NCI-H774 (cell line): ENCODE measurements at regions not wholly inside any gene's neighbourhood (a gene's known extent, or its start where the extent isn't known, plus 50 kb on each side); places are given as distances from the start of the nearest gene placed in this dataset.

Source experiments
- DNase-seq: peaks from one replicate; lab custom pipeline; 2025; lab: John Stamatoyannopoulos, UW

DNA sequence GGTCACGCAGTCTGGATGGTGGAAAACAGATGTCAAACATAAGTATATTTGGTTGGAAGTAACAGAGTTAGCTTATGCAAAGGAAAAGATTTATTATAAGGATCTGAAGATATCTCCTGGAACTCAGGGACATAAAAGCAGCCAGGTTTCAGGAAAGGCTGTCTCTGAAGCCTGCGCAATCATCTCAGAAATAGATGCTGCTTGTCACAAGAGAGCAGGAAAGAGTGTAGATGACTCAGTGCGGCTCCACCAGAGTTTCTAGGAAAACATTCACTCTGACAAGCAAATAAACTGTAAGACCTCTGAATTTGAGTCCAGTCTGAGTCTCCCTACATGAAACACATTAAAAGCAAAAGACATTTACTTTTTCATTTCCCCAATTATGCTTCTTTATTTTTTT lies 220.4 kb upstream of the HTR2A start:
- DNase-seq: no peak

- DNase-seq: no peak
Measured at GRCh38 chr13:47114030-47114429, 217.2 kb upstream of the HTR2A start.

DNA sequence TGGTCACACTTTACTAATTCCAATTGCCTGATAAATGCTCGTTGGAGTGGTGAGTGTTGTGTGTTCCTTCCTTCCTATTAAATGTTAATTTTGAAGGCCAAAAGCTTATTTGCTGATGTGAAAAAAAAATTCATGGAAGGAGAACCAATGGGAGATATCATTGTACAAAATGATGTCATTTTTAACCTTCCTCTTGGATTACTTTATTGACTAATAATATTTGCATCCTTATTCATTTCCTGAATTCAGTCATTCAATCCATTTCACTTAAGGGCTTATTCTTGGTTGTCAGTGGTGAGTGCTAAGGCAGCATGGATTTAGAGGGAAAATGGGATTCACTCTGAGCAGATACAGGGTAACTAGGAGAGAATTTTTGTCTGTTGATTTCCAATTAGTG lies 216.0 kb upstream of the HTR2A start:
- DNase-seq: no peak

GRCh38 chr13:47112205-47112902 lies 215.5 kb upstream of the HTR2A start:
- DNase-seq: no peak

GRCh38 chr13:47111499-47111898 lies 214.6 kb upstream of the HTR2A start:
- no peak for DNase-seq

GRCh38 chr13:47110833-47111240 lies 214.0 kb upstream of the HTR2A start:
- no peak for DNase-seq

DNA sequence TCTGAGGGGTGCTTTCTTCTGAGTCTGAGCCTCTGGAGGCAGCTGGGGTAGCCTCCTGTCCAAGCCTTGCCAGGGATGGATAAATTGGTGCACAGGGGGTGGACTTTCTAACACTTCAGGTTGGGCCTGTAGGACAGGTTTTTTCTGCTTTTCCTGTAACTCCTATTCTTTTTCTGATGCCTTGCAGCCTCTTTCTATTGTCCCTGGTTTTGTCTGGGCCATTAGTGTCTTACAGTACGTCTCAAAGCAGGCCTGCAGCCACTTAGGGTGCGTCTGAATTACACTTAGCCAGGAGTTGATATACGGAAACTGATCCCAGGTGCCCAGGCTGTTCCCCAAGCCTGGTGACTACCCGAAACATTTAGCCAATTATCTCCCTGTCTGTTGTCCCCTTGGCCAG lies 213.3 kb upstream of the HTR2A start:
- DNase-seq: no peak

GRCh38 chr13:47109028-47109427 lies 212.2 kb upstream of the HTR2A start:
- DNase-seq: no peak

- DNase-seq: no peak
Measured at GRCh38 chr13:47100214-47100853, 203.5 kb upstream of the HTR2A start.

- DNase-seq: no peak
Measured at GRCh38 chr13:47094734-47095434, 198.0 kb upstream of the HTR2A start.

DNA sequence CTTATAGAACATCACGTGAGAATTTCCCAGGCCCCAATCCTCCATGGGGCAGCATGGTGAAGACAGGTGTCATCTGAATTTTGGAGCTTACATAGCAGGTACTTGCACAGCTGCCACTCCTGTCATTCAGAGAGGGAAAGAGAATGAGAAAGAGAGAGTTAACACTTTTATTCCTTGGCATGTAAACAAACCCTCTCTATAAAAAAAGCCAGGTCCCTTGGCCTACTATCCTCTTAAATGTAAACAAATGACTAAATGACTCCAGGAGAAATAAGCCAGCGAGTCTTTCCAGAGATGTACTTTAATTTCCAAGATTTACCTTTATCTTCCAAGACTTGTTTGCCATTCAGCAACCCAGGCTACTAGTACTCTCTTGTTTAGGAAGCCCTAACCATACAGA lies 195.3 kb upstream of the HTR2A start:
- no peak for DNase-seq

DNA sequence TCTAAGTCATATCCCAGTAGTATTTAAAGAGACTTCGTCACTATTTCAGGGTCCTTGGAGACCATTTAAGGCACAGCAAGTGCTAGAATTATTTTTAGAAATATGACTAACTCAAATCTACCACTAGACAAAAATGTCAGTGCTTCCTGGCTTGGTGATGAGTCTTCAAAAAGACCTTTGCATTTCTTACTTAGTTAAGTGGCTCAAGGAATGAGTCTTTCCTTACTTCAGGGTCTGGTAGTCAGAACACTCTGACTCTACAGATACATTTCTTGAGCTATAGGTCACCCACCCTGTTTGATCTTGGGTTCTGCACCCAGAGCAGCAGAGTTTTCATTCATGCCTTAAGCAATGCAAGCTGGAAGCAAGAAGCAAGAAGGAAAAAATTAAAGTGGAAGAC lies 191.0 kb upstream of the HTR2A start:
- DNase-seq: no peak

- DNase-seq: no peak
Measured at GRCh38 chr13:47087241-47087640, 190.4 kb upstream of the HTR2A start.

DNA sequence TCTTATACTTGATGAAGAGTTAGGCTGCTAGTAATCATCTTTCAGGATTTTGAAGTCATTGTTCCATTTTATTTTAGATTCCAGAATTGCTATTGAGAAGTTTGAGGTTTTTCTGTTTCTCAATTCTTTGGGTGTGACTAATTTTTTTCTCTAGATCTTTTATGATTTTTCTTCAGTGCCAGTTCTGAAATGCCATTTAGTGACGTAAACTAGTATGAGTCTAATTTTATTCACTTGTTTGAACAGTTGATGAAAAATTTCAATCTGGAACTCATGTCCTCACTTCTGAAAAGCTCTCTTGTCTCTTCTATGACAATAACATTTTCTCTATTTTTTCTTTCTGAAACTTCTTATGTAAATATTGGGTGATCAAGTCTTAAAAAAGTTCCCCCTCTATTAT lies 188.5 kb upstream of the HTR2A start:
- DNase-seq: no peak

DNA sequence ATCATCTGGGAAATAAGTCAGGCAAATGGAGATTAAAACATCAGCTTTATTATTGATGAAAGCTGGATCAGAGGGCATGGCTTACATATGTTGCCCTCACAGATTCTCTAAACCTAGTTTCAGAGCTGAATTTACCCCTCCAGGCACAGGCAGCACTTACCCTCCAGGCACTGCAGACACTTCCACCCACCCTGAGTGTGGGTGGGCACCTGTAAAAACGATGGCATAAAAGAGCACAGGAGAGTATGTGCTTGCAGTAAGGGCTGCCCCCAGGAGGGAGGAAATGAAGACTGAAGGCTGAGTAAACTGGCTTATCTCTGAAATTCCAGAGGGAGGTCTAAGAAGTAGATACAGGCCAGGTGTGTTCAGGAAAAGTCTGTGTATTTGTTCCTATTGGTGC lies 185.0 kb upstream of the HTR2A start:
- DNase-seq: no peak

- no peak for DNase-seq
Measured at GRCh38 chr13:47081246-47081645, 184.4 kb upstream of the HTR2A start.

- no peak for DNase-seq
Measured at GRCh38 chr13:47080621-47081020, 183.8 kb upstream of the HTR2A start.

DNA sequence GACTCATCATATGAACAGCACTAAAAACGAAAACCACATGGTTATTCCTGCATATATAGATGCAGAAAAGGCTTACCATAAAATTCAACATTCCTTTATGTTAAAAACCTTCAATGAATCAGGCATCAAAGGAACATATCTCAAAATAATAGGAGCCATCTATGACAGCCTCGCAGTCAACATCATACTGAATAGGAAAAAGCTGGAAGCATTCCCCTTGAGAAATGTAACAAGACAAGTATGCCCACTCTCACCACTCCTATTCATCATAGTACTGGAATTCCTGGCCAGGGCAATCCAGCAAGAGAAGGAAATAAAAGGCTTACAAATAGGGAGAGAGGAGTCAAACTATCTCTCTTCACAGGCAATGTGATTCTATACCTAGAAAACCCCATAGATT lies 179.6 kb upstream of the HTR2A start:
- no peak for DNase-seq

GRCh38 chr13:47069133-47069532 lies 172.3 kb upstream of the HTR2A start:
- no peak for DNase-seq

- DNase-seq: no peak
Measured at GRCh38 chr13:47067306-47067705, 170.5 kb upstream of the HTR2A start.

DNA sequence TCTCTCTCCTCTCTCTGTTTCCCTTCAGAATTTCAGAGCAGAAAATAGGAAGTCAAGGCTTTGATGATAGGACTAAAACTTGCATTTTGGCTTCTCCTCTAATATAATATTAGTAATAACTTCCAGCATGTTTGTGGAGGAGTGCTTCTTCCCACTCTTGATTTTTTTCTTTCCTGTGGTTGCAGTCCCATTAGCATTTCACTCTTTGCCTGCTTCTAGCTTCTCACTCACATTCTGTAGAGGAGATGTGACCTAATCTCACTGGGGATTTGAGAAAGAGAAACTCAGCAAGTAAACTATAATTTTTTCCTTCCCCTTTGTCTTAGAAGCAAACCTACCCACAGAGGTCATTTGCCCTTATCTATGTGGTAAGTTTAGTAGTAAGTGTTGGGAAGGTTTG lies 169.4 kb upstream of the HTR2A start:
- DNase-seq: no peak

- DNase-seq: no peak
Measured at GRCh38 chr13:47064381-47064780, 167.5 kb upstream of the HTR2A start.

GRCh38 chr13:47049276-47049989 lies 152.6 kb upstream of the HTR2A start:
- DNase-seq: no peak
